C4-2B (cell line): ENCODE measurements at regions not wholly inside any gene's neighbourhood (a gene's known extent, or its start where the extent isn't known, plus 50 kb on each side); places are given as distances from the start of the nearest gene placed in this dataset.

ENCODE experiments used
- H3K27ac ChIP-seq: fragments of 450-650 bp; 2 replicates; pipeline ENCODE4 v1.5.1; 2017
- CTCF ChIP-seq: fragments of 450-650 bp; conservative IDR thresholded peaks from 2 replicates; pipeline ENCODE4 v1.5.1; 2017; ENCODE audit warnings: mild to moderate bottlenecking
- ZFX ChIP-seq: fragments of 450-650 bp; IDR thresholded peaks from 2 replicates; pipeline ENCODE4 v1.6.1; 2017

DNA sequence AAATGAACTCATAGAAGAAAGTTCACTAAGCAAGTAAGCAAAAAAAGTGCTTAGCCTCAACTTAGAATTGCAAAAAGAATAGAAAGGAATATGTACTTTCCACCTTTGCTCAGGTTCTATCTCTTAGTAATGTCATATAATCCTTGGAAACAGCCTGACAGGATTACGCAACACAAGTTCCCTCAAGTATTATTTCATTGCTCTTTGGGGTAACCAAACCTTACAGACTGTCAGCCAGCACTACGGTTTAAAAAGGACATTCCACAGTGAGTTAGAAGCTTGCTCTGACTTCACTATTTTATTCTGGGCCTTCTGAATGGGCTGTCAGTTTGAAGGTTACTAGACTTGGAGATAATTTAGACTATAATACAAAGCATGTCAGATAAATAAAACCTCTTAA is 264.0 kb downstream of the ATXN7L3B start:
- no peak overlapping the region for H3K27ac ChIP-seq
- TF ChIP-seq ZFX, result no peak
- TF ChIP-seq CTCF, result no peak

DNA sequence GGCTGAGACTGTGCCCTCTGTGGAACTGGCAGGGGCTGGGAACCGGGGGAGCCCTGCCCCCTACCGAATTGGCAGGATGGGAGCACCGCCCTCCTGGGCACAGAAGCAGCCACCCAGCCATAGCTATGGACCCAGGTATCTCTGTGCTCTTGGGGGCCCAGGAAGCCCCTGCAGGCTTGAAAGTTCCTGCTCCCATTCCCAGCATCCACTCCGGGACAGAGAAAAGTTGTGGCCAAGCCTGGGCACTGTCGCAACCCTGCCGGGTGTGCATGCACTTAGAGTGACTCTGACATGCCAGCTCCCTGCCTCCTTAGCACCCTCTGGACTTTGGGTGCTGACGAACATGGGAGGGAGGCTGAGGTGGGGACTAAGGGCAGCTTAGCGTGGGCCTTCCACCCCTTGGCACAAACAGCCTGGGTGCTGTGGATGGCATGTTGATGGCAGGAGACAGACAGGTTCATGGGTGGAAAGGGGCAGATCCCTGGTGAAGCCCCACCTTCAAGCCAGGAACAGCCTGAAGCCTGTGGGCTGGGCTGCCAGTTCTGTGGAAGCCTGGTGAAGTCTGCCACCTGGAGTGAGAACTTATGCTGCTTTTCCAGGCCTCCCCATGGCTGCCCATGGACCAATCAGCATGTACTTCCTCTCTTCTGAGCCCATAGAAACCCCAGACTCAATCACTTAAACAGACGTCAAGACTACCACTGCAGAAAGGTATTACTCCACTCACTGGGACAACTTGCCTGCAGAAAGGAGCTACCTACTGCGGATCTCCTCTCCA is 279.0 kb downstream of the ATXN7L3B start:
- H3K27ac ChIP-seq, result no peak overlapping the region
- TF ChIP-seq ZFX (no peak), CTCF (no peak)

GRCh38 chr12:74817499-74817898 is 279.9 kb downstream of the ATXN7L3B start:
- TF ChIP-seq ZFX, result no peak
- TF ChIP-seq CTCF, result no peak
- no peak overlapping the region for H3K27ac ChIP-seq

GRCh38 chr12:74818412-74818811 is 280.8 kb downstream of the ATXN7L3B start:
- TF ChIP-seq ZFX (no peak), CTCF (no peak)
- no peak overlapping the region for H3K27ac ChIP-seq

- TF ChIP-seq ZFX (no peak), CTCF (no peak)
- H3K27ac ChIP-seq, result no peak overlapping the region
Observed at GRCh38 chr12:74820324-74820723, 282.7 kb downstream of the ATXN7L3B start.

DNA sequence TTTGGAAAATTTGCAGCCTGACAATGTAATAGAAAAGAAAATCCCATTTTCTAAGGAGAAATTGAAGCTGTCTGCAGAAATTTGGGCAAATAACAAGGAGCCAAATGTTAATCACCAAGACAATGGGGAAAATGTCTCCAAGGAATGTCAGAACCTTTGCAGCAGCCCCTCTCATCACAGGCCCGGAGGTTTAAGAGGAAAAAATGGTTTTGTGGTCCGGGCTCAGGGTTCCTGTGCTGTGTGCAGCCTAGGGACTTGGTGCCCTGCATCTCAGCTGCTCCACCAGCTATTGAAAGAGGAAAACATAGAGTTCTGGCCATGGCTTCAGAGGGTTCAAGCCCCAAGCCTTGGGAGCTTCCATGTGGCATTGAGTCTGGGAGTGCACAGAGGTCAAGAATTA is 298.9 kb downstream of the ATXN7L3B start:
- H3K27ac ChIP-seq, result no peak overlapping the region
- TF ChIP-seq CTCF, result no peak
- TF ChIP-seq ZFX, result no peak

DNA sequence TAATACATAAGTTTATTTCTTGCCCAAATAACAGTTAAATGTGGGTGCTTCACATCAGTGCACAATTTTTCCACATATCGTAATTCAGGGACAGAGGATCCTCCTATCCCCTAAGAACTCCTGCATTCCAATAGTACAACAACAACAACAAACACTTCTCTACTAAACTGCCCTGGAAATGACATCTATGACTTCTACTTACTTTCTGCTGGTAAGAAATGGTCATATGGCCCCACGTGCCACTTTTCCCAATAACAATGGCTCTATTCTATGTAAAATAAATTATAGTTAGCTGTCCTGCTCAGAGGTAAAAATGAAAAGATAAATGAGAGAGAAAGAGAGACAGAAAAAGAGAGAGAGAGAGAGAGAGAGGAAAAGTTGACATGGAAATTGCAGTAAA is 308.5 kb downstream of the ATXN7L3B start:
- TF ChIP-seq CTCF, result no peak
- TF ChIP-seq ZFX, result no peak
- no peak overlapping the region for H3K27ac ChIP-seq
